Epithelial cell of esophagus (primary cell): ENCODE measurements at regions not wholly inside any gene's neighbourhood (a gene's known extent, or its start where the extent isn't known, plus 50 kb on each side); places are given as distances from the start of the nearest gene placed in this dataset.
"Not testable (repeated sequence)": the region's sequence is repeated elsewhere in the genome, so short reads cannot be mapped to it uniquely, and the experiment has no call there.

Experiments
- DNase-seq: peaks from one replicate; pipeline ENCODE4 v3.0.0; 2010; ENCODE audit warnings: low read depth
- H3K4me3 ChIP-seq: 2 replicates; pipeline ENCODE4 v1.5.1; 2011; ENCODE audit warnings: mild to moderate bottlenecking, low read length, control low read depth
- CTCF ChIP-seq: IDR thresholded peaks from 2 replicates; pipeline ENCODE4 v1.5.1; 2011; ENCODE audit warnings: low read depth, mild to moderate bottlenecking, low read length, control low read depth, inconsistent platforms; ENCODE audit not compliant: insufficient read depth; ENCODE audit errors: missing control alignments

DNA sequence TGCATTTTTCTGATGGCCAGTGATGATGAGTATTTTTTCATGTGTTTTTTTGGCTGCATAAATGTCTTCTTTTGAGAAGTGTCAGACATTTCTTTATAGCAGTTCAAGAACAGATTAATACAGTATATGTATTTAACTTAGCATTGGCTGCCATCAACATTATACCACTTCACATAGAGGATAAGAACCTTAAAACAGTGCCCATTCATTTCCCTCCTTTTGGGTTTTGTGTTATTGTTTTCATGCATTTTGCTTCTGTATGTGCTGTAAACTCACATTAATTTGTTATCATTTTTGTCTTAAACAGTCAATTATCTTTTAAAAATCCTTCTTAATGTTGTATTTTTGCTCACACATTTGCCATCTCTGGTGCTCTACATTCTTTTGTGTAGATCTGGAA is 381.6 kb upstream of the DEFB115 start:
- H3K4me3 ChIP-seq, DNase-seq: not testable (repeated sequence)

DNA sequence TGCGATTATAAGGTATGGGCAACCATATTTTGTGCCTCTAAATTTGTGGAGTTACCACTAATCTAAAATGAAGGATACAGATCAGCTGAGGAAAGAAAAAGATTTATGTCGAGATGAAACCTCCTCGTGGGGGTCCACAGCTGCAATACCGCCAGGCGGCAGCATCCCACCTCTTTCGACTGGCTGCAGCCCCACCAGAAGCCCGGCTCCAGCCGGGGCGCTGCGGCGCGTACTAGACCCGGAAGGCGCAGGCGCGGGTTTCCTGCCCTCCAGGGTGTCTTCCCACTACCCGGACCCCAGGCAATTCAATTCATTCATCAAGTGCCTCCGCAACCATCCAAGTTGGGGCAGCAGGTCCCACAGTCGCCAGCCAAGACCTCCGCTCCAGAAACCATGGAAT is 366.1 kb upstream of the DEFB115 start:
- not testable (repeated sequence) for DNase-seq, H3K4me3 ChIP-seq

DNA sequence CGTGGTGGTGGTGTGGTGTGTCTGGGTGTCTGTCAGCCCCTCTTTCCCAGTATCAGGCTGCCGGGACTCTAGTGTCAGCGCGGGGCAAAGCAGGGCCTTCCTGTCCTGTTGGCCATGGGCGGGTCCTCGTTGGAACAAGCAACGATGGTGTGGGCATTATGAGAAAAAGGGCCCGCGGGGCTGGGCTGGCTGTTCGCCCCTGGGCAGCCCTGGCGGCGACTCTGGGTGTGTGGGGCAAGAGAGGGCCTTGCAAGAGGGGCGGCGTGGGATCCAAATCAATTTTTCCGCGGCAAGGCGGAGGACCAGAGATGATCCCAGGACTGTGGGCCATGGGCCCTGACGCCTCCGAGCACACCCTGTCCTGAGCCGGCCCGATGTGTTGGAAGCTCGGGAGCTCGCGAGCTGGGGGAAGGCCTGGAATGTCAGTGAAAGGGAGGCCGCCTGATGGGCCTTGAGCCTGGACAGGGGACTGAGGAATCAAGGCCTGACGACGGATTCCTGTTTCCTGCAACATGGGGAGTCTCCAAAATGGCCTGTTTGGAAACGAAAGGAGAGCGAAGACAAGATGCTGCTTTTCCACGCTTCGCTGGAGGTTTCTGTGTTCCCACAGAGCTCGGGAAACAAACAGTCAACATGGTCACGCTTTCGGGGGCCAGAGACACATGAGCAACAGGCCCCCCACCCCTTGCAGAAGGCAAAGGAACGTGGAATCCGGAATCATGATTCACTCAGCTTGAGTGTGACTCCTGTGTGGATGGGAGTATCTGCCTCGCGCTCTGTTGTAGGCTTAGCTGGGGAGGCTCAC is 364.7 kb upstream of the DEFB115 start:
- TF ChIP-seq CTCF, result no peak
- no peak overlapping the region for H3K4me3 ChIP-seq
- no peak for DNase-seq

- not testable (repeated sequence) for H3K4me3 ChIP-seq
Observed at GRCh38 chr20:30893346-30894314, 363.8 kb upstream of the DEFB115 start.

GRCh38 chr20:30894707-30895353 is 362.6 kb upstream of the DEFB115 start:
- not testable (repeated sequence) for DNase-seq, H3K4me3 ChIP-seq

More at GRCh38 chr20:30893346-30894314, 363.8 kb upstream of the DEFB115 start:
- not testable (repeated sequence) for DNase-seq

DNA sequence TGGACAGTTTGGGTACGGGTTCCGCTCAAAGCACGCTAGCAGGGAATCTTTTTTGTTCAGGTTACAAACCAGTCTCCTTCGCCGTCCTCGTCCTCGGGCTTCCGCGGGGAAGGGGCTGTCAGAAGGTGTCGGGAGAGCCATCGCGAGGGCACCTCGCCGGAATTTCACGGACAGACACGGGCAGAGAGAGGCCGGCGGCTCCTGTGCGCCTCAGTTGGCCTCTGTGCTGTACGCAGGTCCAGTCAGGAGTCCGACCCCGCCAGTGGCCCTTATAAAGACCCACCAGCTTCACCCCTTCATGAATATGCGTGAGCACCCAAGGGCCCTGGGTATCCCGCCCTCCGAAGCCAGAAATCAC is 362.1 kb upstream of the DEFB115 start:
- H3K4me3 ChIP-seq, result not testable (repeated sequence)

GRCh38 chr20:30899370-30900079 is 357.9 kb upstream of the DEFB115 start:
- not testable (repeated sequence) for H3K4me3 ChIP-seq
- peak; percentile 32 for DNase-seq

More for the DNA sequence above, 362.1 kb upstream of the DEFB115 start:
- not testable (repeated sequence) for DNase-seq

GRCh38 chr20:30900080-30900719 is 357.3 kb upstream of the DEFB115 start:
- DNase-seq, H3K4me3 ChIP-seq: not testable (repeated sequence)

GRCh38 chr20:30905231-30905630 is 352.2 kb upstream of the DEFB115 start:
- H3K4me3 ChIP-seq, DNase-seq: not testable (repeated sequence)

DNA sequence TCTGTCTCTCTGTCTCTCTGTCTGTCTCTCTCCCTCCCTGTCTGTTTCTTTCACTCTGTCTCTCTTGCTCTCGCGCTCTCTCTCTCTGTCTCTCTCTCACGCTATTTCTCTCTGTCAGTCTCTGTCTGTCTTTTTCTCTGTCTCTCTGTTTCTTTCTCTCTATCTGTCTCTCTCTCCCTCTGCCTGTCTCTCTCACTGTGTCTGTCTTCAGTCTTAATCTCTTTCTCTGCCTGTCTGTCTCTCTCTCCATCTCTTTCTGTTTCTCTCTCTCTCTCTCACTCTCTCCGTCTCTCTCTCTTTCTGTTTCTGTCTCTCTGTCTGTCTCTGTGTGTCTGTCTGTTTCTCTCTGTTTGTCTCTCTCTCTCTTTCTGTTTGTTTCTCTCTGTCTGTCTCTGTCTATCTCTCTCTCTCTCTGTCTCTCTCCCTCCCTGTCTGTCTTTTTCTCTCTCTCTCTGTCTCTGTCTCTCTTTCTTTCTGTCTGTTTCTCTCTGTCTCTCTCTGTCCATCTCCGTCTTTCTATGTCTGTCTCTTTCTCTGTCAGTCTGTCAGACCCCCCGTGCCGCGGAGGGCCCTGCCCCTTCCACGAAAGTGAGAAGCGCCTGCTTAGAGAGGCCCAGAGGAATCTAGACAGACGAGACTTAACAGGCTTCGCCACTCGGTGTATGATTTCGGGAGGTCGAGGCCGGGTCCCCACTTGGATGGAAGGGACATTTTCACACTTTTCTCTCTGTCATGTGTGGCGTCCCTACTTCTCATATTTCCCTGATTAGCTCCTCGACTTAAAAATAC is 346.3 kb upstream of the DEFB115 start:
- no peak for DNase-seq
- no peak for TF ChIP-seq CTCF
- H3K4me3 ChIP-seq, result no peak overlapping the region

DNA sequence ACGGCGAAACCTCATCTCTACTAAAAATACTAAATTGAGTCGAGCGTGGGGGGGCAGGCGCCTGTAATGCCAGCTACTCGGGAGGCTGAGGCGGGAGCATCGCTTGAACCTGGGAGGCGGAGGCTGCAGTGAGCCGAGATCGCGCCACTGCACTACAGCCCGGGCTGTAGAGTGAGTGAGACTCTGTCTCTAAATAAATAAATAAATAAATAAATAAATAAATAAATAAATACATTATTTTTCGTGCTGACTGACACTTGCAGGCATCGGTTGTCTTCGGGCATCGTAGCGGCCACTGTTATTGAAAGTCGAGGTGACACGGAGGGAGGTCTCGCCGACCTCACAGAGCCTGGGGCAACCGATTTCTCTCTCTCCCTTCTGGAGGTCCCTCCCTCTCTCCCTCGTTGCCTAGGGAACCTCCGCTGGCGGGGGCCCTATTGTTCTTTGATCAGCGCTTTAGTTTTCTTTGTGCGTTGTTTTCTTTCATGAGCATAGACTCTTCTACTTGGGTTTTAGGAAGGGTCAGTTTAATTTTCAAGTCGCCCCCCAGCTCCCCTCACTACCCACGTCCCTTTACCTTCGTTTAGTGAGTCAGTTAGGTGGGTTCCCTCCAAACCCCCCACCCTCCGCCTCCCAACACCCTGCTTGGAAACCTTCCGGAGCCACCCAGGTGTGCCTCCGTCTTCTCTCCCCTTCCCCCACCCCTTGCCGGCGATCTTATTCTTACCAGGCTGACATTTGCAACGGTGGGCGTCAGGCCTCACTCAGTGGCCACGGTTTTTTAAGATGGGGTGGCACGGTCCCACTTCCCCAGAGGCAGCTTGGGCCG is 345.4 kb upstream of the DEFB115 start:
- DNase-seq, H3K4me3 ChIP-seq: not testable (repeated sequence)

DNA sequence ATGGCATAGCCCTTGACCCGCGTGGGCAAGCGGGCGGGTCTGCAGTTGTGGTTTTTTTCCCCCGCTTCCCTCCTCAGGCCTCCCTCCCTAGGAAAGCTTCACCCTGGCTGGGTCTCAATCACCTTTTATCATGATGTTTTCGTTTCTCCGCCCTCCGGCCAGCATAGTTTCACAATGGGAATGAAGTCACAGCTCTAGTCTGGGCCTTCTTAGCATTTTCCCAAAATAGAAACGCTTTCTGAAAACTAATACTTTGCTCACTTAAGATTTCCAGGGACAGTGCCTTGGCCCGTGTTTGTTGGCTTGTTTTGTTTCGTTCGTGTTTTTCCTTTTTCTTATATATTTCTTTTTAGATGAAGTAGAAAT is 344.8 kb upstream of the DEFB115 start:
- DNase-seq, result peak; percentile 19
- not testable (repeated sequence) for H3K4me3 ChIP-seq

GRCh38 chr20:30916404-30916803 is 341.1 kb upstream of the DEFB115 start:
- not testable (repeated sequence) for DNase-seq, H3K4me3 ChIP-seq
